ENCODE measurements at regions not wholly inside any gene's neighbourhood (a gene's known extent, or its start where the extent isn't known, plus 50 kb on each side); places are given as distances from the start of the nearest gene placed in this dataset.

GRCh38 chr13:97631158-97631557 lies 197.2 kb downstream of the RAP2A start:
- DNase-seq (ENCODE audit: low spot score) = no peak

GRCh38 chr13:97639236-97639635 lies 205.3 kb downstream of the RAP2A start:
- no peak for DNase-seq (ENCODE audit: low spot score)

GRCh38 chr13:97640268-97640667 lies 206.3 kb downstream of the RAP2A start:
- DNase-seq (ENCODE audit: low spot score) = no peak

- DNase-seq (ENCODE audit: low spot score) = no peak
These were observed 214.4 kb downstream of the RAP2A start for GRCh38 chr13:97648171-97648880.

GRCh38 chr13:97648881-97649224 lies 214.9 kb downstream of the RAP2A start:
- DNase-seq (ENCODE audit: low spot score) = no peak

- no peak for DNase-seq (ENCODE audit: low spot score)
These were observed 219.6 kb downstream of the RAP2A start for GRCh38 chr13:97653443-97654140.

GRCh38 chr13:97654236-97654635 lies 220.3 kb downstream of the RAP2A start:
- DNase-seq (ENCODE audit: low spot score) = no peak

- no peak for DNase-seq (ENCODE audit: low spot score)
These were observed 224.6 kb downstream of the RAP2A start for GRCh38 chr13:97658556-97658955.

- DNase-seq (ENCODE audit: low spot score) = peak; percentile 36
These were observed 225.6 kb downstream of the RAP2A start for GRCh38 chr13:97659602-97660001.

GRCh38 chr13:97660594-97661260 lies 226.8 kb downstream of the RAP2A start:
- DNase-seq (ENCODE audit: low spot score) = no peak

- no peak for DNase-seq (ENCODE audit: low spot score)
These were observed 252.6 kb downstream of the RAP2A start for GRCh38 chr13:97686594-97686993.

- no peak for DNase-seq (ENCODE audit: low spot score)
These were observed 258.7 kb downstream of the RAP2A start for GRCh38 chr13:97692628-97693027.

- DNase-seq (ENCODE audit: low spot score) = no peak
These were observed 257.8 kb upstream of the IPO5 start for GRCh38 chr13:97695684-97696083.

GRCh38 chr13:97696921-97697320 lies 256.6 kb upstream of the IPO5 start:
- no peak for DNase-seq (ENCODE audit: low spot score)

- DNase-seq (ENCODE audit: low spot score) = no peak
These were observed 253.1 kb upstream of the IPO5 start for GRCh38 chr13:97700306-97700848.

GRCh38 chr13:97702614-97703013 lies 250.9 kb upstream of the IPO5 start:
- DNase-seq (ENCODE audit: low spot score) = no peak

GRCh38 chr13:97710797-97711196 lies 242.7 kb upstream of the IPO5 start:
- DNase-seq (ENCODE audit: low spot score) = no peak

GRCh38 chr13:97712770-97713169 lies 240.7 kb upstream of the IPO5 start:
- DNase-seq (ENCODE audit: low spot score) = no peak

- DNase-seq (ENCODE audit: low spot score) = no peak
These were observed 237.7 kb upstream of the IPO5 start for GRCh38 chr13:97715763-97716162.

- DNase-seq (ENCODE audit: low spot score) = no peak
These were observed 236.7 kb upstream of the IPO5 start for GRCh38 chr13:97716746-97717145.

- no peak for DNase-seq (ENCODE audit: low spot score)
These were observed 233.7 kb upstream of the IPO5 start for GRCh38 chr13:97719736-97720135.

GRCh38 chr13:97720896-97721295 lies 232.6 kb upstream of the IPO5 start:
- DNase-seq (ENCODE audit: low spot score) = no peak

- no peak for DNase-seq (ENCODE audit: low spot score)
These were observed 229.8 kb upstream of the IPO5 start for GRCh38 chr13:97723655-97724054.

All from iPS-NIHi11 (cell line).